B cell (primary cell): ENCODE measurements at regions not wholly inside any gene's neighbourhood (a gene's known extent, or its start where the extent isn't known, plus 50 kb on each side); places are given as distances from the start of the nearest gene placed in this dataset.

ENCODE experiments used
- EZH2 ChIP-seq: IDR thresholded peaks from 2 replicates; pipeline ENCODE4 v1.6.1; 2012; ENCODE audit warnings: borderline replicate concordance, low read depth, mild to moderate bottlenecking, moderate library complexity, low read length; ENCODE audit not compliant: insufficient read depth, poor library complexity, severe bottlenecking
- TF ChIP-seq, protein P1 (sequence below): fragments of 200-600 bp; IDR thresholded peaks from one replicate; pipeline ENCODE4 v1.8.0; 2022; ENCODE audit warnings: antibody characterized with exemption, mild to moderate bottlenecking

GRCh38 chr3:78496501-78496900, 1271.3 kb downstream of the ROBO1 start:
- TF ChIP-seq, protein P1, sequence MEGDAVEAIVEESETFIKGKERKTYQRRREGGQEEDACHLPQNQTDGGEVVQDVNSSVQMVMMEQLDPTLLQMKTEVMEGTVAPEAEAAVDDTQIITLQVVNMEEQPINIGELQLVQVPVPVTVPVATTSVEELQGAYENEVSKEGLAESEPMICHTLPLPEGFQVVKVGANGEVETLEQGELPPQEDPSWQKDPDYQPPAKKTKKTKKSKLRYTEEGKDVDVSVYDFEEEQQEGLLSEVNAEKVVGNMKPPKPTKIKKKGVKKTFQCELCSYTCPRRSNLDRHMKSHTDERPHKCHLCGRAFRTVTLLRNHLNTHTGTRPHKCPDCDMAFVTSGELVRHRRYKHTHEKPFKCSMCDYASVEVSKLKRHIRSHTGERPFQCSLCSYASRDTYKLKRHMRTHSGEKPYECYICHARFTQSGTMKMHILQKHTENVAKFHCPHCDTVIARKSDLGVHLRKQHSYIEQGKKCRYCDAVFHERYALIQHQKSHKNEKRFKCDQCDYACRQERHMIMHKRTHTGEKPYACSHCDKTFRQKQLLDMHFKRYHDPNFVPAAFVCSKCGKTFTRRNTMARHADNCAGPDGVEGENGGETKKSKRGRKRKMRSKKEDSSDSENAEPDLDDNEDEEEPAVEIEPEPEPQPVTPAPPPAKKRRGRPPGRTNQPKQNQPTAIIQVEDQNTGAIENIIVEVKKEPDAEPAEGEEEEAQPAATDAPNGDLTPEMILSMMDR: no peak
- no peak for TF ChIP-seq EZH2
